BLaER1 (cell line): ENCODE measurements at regions not wholly inside any gene's neighbourhood (a gene's known extent, or its start where the extent isn't known, plus 50 kb on each side); places are given as distances from the start of the nearest gene placed in this dataset.

ENCODE experiments used
- H3K27ac ChIP-seq: shearing (Covaris generic); formaldehyde crosslinking; 2 replicates; pipeline ENCODE4 v1.8.1; 2022
- H3K27me3 ChIP-seq: shearing (Covaris generic); formaldehyde crosslinking; 2 replicates; pipeline ENCODE4 v1.8.1; 2022
- H3K36me3 ChIP-seq: shearing (Covaris generic); formaldehyde crosslinking; 2 replicates; pipeline ENCODE4 v1.8.1; 2022
- H3K4me1 ChIP-seq: shearing (Covaris generic); formaldehyde crosslinking; 2 replicates; pipeline ENCODE4 v1.8.1; 2022
- H3K4me2 ChIP-seq: shearing (Covaris generic); formaldehyde crosslinking; 2 replicates; pipeline ENCODE4 v1.8.1; 2022
- H3K4me3 ChIP-seq: shearing (Covaris generic); formaldehyde crosslinking; 2 replicates; pipeline ENCODE4 v1.8.1; 2022
- H3K9ac ChIP-seq: shearing (Covaris generic); formaldehyde crosslinking; 2 replicates; pipeline ENCODE4 v1.8.1; 2022
- H3K9me3 ChIP-seq: shearing (Covaris generic); formaldehyde crosslinking; 2 replicates; pipeline ENCODE4 v1.8.1; 2022
- H4K20me1 ChIP-seq: shearing (Covaris generic); formaldehyde crosslinking; 2 replicates; pipeline ENCODE4 v1.8.1; 2022
- Cebpa-rat ChIP-seq: shearing (Covaris generic); IDR thresholded peaks from 2 replicates; pipeline ENCODE4 v1.8.1; 2022

DNA sequence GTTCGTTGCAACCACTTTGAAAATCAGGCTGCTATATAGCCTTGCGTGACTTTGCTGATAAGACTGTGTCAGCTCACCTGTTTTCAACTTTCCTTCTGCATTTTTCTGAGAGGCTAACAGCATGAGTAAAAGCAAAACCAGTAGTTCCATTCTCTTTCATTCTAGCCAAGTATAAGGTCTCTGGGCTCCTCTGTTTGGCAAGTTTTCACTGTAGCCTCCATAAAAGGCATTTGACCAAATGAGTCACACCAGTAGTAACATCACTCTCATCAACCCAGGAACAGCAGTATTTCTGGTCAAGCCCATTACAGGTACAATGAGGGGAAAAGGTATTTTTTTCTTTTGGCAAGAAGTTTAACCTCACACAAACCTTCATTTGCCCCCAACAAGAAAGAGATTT, 1149.8 kb upstream of the MIR17HG start:
- no peaks in the 10 kb centered on the region for H3K4me1 ChIP-seq
- no peaks in the 10 kb centered on the region for H4K20me1 ChIP-seq
- H3K27ac ChIP-seq = no peak overlapping the region
- TF ChIP-seq Cebpa-rat = no peak
- no peaks in the 10 kb centered on the region for H3K27me3 ChIP-seq
- no peak overlapping the region for H3K9ac ChIP-seq
- H3K9me3 ChIP-seq = no peaks in the 10 kb centered on the region
- no peaks in the 10 kb centered on the region for H3K36me3 ChIP-seq
- no peak overlapping the region for H3K4me2 ChIP-seq
- H3K4me3 ChIP-seq = no peak overlapping the region

DNA sequence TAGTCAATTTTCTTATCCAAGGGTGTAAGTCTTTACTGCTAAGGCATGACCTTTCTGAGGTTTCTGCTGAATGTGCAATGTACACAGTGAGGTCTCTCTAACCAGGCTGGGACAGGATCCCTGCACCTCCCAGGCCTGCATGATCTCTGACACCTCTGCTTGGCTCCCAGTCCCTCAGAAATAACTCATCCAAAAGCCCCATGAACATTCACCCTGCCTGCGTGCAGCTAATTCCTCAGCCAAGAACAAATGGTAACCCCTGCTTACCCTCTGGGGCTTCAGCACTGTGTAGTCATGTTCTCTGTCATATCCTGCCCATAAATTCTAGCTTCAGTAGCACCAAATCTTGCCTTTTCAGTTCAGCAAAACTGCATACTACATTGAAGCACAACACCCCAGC, 1146.3 kb upstream of the MIR17HG start:
- Histone ChIP-seq H3K4me1 (no peaks in the 10 kb centered on the region), H3K4me3 (no peak overlapping the region), H3K27me3 (no peaks in the 10 kb centered on the region), H4K20me1 (no peaks in the 10 kb centered on the region), H3K9ac (no peak overlapping the region), H3K36me3 (no peaks in the 10 kb centered on the region), H3K4me2 (no peak overlapping the region), H3K27ac (no peak overlapping the region), H3K9me3 (no peaks in the 10 kb centered on the region)
- no peak for TF ChIP-seq Cebpa-rat

DNA sequence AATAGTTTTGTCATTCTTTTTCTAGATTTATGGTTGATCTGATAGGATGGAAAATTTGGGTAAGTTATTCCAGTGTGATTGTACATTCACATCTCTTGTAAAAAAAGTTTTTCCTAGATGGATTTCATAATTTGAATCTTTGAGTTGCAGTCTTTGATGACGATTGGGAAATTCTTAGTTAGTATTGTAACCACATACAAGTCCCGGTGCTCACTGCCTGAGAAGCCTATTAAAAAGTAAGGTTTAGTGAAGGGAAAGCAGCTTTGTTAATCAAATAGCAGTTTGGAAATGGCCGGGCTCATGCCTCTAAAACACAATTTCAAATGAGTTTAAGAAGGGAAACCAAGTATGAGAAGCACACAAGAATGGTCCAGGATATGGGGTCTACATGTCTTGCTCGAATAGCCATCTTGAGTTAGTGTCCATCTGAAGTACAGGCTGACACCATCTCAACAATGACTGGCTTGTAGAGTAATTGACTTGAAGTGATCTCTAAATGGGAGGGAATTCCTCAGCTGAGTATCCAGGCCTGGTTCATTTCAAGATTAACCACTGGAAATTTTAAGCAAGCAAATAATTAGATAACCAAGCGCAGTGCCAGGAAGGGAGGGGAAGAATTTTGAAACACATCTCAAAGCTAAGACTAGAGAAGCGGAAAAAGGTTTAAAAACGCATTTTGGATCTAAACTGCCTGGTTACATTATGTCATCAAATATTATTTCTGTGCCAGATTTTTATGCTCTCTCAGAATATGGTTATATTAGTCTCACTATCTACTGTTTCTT, 1145.6 kb upstream of the MIR17HG start:
- Histone ChIP-seq H3K4me2 (no peak overlapping the region), H3K4me3 (no peak overlapping the region), H3K4me1 (no peaks in the 10 kb centered on the region), H3K9me3 (no peaks in the 10 kb centered on the region), H3K36me3 (no peaks in the 10 kb centered on the region), H3K9ac (no peak overlapping the region), H3K27me3 (no peaks in the 10 kb centered on the region), H4K20me1 (no peaks in the 10 kb centered on the region), H3K27ac (no peak overlapping the region)
- TF ChIP-seq Cebpa-rat = no peak

DNA sequence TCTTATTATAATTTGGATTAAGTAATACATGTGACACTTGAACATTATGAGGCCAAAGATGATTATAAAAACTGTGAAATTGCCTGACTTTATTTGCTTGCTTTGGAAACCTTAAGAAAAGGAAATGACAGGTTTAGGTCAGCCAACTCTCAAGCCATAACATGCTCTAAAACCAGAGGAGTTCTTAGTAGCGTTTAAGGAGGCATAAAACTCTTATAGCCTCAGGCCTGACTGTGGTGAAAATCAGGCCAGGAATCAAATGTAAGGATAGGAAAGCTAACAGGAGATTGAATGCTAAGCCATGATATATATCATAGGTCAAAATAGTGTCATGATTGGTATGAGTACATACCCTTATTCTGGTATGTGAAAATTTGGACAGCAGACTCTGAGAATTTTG, 1142.4 kb upstream of the MIR17HG start:
- TF ChIP-seq Cebpa-rat = no peak
- Histone ChIP-seq H4K20me1 (no peaks in the 10 kb centered on the region), H3K9me3 (no peaks in the 10 kb centered on the region), H3K27me3 (no peaks in the 10 kb centered on the region), H3K4me2 (no peak overlapping the region), H3K4me1 (no peaks in the 10 kb centered on the region), H3K4me3 (no peak overlapping the region), H3K27ac (no peak overlapping the region), H3K36me3 (no peaks in the 10 kb centered on the region), H3K9ac (no peak overlapping the region)

DNA sequence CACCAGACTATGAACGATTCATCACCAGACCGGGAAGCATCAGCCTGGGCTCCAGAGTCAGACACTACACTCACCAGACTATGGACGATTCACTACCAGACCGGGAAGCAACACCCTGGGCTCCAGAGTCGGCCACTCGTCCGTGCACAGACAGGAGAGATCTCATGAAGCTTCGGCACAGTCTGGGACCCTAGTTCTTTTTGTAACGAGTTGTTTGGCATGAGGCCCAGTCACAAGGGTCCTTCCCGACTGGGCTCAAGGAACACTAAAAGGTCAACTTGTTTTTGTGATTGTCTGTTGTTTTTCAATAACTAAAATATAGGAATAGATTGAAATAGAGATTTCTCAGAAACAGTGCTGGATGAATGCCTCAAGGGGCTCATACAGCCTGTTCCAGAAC, 1141.6 kb upstream of the MIR17HG start:
- no peaks in the 10 kb centered on the region for H4K20me1 ChIP-seq
- no peak overlapping the region for H3K9ac ChIP-seq
- no peaks in the 10 kb centered on the region for H3K4me1 ChIP-seq
- H3K27ac ChIP-seq = no peak overlapping the region
- H3K4me3 ChIP-seq = no peak overlapping the region
- TF ChIP-seq Cebpa-rat = no peak
- no peak overlapping the region for H3K4me2 ChIP-seq
- H3K9me3 ChIP-seq = no peaks in the 10 kb centered on the region
- H3K27me3 ChIP-seq = no peaks in the 10 kb centered on the region
- H3K36me3 ChIP-seq = no peaks in the 10 kb centered on the region

DNA sequence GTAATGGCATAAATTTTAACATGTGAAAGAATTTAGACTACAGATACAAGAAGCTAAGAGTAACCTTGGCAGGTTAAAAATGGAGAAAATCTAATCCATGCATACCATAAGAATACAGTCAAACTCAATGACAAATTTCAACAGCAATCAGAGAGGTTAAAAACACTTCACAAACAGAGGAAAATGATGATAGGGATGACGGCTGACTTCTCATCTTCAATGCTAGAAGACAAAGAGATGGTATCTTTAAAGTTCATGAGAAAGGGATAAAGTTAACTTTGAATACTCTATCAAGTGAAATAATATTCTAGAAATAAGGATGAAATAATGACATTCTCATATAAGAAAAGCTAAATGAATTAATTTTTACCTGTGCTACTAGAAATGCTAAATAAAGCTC, 1130.2 kb upstream of the MIR17HG start:
- Histone ChIP-seq H3K36me3 (no peaks in the 10 kb centered on the region), H3K27me3 (no peaks in the 10 kb centered on the region), H4K20me1 (no peaks in the 10 kb centered on the region), H3K27ac (no peak overlapping the region), H3K4me1 (peaks cover 11% of the 10 kb centered on the region), H3K4me3 (no peak overlapping the region), H3K4me2 (no peak overlapping the region), H3K9me3 (peaks cover 6% of the 10 kb centered on the region; the same call in 1 of the 2 replicates), H3K9ac (no peak overlapping the region)
- TF ChIP-seq Cebpa-rat = no peak

DNA sequence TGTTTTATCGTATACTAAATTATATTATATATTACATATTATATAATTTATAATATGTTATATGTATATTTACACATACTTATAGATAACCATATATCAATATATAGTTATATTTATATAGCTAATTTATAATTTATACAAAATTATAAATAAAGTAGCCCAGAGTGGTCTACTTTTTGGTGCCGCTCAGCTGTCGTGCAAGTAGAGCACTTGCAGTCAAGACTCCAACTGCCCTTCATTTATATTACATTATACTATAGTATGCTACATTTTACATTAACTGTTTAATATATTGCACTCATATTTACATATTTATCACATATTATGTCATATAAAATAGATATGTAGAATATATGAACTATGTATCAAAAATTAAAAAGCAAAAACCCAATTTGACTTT, 1124.7 kb upstream of the MIR17HG start:
- Histone ChIP-seq H3K9me3 (no peaks in the 10 kb centered on the region), H3K4me2 (no peak overlapping the region), H4K20me1 (no peaks in the 10 kb centered on the region), H3K4me1 (no peaks in the 10 kb centered on the region), H3K9ac (no peak overlapping the region), H3K36me3 (no peaks in the 10 kb centered on the region), H3K4me3 (no peak overlapping the region), H3K27me3 (no peaks in the 10 kb centered on the region), H3K27ac (no peak overlapping the region)
- no peak for TF ChIP-seq Cebpa-rat

DNA sequence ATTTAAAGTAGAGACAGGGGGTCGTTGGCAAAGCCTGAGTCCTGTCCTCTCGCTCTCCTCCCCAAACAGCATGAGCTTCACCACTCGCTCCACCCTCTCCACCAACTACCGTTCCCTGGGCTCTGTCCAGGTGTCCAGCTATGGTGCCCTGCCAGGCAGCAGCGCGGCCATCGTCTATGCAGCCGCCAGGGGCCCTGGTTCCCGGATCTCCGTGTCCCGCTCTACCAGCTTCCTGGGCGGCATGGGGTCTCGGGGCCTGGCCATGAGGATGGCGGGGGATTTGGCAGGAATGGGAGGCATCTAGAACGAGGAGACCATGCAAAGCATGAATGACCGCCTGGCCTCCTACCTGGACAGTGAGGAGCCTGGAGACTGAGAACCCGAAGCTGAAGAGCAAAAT, 1117.2 kb upstream of the MIR17HG start:
- Histone ChIP-seq H3K9me3 (peaks cover 13% of the 10 kb centered on the region), H3K4me2 (no peak overlapping the region), H3K9ac (no peak overlapping the region), H3K27me3 (no peaks in the 10 kb centered on the region), H4K20me1 (no peaks in the 10 kb centered on the region), H3K4me3 (no peak overlapping the region), H3K27ac (no peak overlapping the region), H3K36me3 (no peaks in the 10 kb centered on the region), H3K4me1 (peaks cover 8% of the 10 kb centered on the region; the same call in 1 of the 2 replicates)
- no peak for TF ChIP-seq Cebpa-rat

DNA sequence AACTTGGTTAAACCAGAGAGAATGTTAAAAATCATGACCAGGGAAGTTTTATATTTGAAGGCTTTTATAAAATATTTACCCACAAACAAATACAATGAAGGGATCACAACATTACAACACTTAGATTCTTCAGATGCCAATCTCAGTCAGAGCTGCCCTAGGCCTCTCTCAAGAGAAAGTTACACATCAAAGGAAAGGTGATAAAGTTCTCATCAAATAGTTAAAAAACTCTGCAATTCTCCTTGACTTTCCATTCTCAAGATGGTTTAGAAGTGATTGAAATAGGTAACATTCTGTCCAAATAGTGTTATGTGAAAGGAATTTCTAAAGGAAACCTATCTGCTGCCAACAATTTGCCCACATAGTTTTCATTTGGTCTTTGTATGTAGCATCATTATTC, 1115.2 kb upstream of the MIR17HG start:
- Histone ChIP-seq H3K36me3 (no peaks in the 10 kb centered on the region), H3K27me3 (no peaks in the 10 kb centered on the region), H3K4me3 (no peak overlapping the region), H3K27ac (no peak overlapping the region), H3K9ac (no peak overlapping the region), H4K20me1 (no peaks in the 10 kb centered on the region), H3K4me2 (no peak overlapping the region), H3K4me1 (peaks cover 8% of the 10 kb centered on the region; the same call in 1 of the 2 replicates), H3K9me3 (peaks cover 25% of the 10 kb centered on the region)
- TF ChIP-seq Cebpa-rat = no peak

DNA sequence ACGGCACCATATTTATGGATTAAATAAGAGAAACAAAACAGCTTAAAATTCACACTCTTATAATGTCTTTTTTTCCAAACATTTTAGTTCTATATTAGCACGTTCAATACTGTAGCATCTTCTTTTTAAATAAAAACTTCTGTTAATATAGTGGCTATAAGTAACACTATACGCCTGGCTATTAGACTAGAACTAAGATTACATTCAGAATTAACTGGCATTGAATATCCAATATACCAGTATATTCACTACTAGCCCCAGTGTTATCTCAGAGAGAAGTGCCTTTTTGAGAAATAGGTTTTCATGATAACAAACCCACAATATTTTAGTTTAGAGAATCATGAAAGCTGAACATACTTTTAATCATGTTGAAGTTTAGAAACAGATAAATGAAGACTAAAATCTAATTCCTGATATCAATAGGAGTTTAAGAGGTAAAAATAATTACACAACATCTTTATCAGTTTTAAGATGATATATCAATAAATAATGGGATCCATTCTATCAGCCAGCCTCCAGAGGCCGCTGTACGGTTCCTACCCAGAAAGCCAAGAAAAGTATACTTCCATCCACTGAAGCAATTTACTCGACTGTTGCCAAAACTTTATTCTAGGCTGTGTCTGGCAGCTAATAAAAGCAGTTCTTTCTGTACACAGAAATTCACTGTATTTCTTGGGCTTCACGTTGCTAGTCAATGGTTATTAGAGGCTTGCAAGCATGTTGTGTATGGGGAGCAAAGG, 1113.4 kb upstream of the MIR17HG start:
- peaks cover 19% of the 10 kb centered on the region for H3K4me1 ChIP-seq
- H3K36me3 ChIP-seq = no peaks in the 10 kb centered on the region
- H3K9ac ChIP-seq = no peak overlapping the region
- no peak overlapping the region for H3K4me2 ChIP-seq
- no peak overlapping the region for H3K27ac ChIP-seq
- H3K4me3 ChIP-seq = no peak overlapping the region
- H3K9me3 ChIP-seq = peaks cover 26% of the 10 kb centered on the region
- no peak for TF ChIP-seq Cebpa-rat
- H4K20me1 ChIP-seq = no peaks in the 10 kb centered on the region
- H3K27me3 ChIP-seq = no peaks in the 10 kb centered on the region
